ENCODE measurements at regions not wholly inside any gene's neighbourhood (a gene's known extent, or its start where the extent isn't known, plus 50 kb on each side); places are given as distances from the start of the nearest gene placed in this dataset.

GRCh38 chrX:115494161-115494560 lies 66.8 kb upstream of the PLS3 start:
- no peaks in the 10 kb centered on the region for H3K36me3 ChIP-seq (ENCODE audit: low read depth)
- 35 to 38% methylated on average over 3 of the region's 3 CpGs for WGBS, 2 experiments (ENCODE audit: low coverage in 1 of 2, low lambda C conversion rate in 2 of 2, missing lambda C conversion rate in 2 of 2)
- no peak overlapping the region for H3K9ac ChIP-seq
- H3K4me2 ChIP-seq (ENCODE audit: unreplicated experiment) = no peak overlapping the region
- H3K27ac ChIP-seq = no peak overlapping the region
- H3K9me3 ChIP-seq (ENCODE audit: low read depth) = no peaks in the 10 kb centered on the region
- no peak for DNase-seq
- H4K20me1 ChIP-seq (ENCODE audit: insufficient read depth) = no peaks in the 10 kb centered on the region
- H3K27me3 ChIP-seq (replicated peaks; ENCODE audit: insufficient read depth) = no peaks in the 10 kb centered on the region
- in situ Hi-C loops (cut with MboI) = no loop called here
- H3F3A ChIP-seq (ENCODE audit: insufficient read depth) = no peaks in the 10 kb centered on the region
- H3K9me2 ChIP-seq (ENCODE audit: insufficient read depth) = no peaks in the 10 kb centered on the region
- no peak overlapping the region for H2AFZ ChIP-seq
- peaks cover 9% of the 10 kb centered on the region for H3K4me1 ChIP-seq (ENCODE audit: insufficient read depth)
- no peaks in the 10 kb centered on the region for H3K79me2 ChIP-seq (ENCODE audit: insufficient read depth)
- no peak for TF ChIP-seq EZH2phosphoT487 (IDR thresholded peaks at IDR 0.05; ENCODE audit: insufficient read depth, low read depth)
- TF ChIP-seq EZH2 (IDR thresholded peaks at IDR 0.05; ENCODE audit: insufficient read depth, poor library complexity, severe bottlenecking) = no peak
- no peak overlapping the region for H3K4me3 ChIP-seq

GRCh38 chrX:115499112-115499805 lies 61.7 kb upstream of the PLS3 start:
- Histone ChIP-seq H3K36me3 (ENCODE audit: low read depth) (no peaks in the 10 kb centered on the region), H3K4me3 (no peak overlapping the region), H3K27ac (no peak overlapping the region), H3F3A (ENCODE audit: insufficient read depth) (no peaks in the 10 kb centered on the region), H3K4me1 (ENCODE audit: insufficient read depth) (no peaks in the 10 kb centered on the region), H3K4me2 (ENCODE audit: unreplicated experiment) (no peak overlapping the region), H3K79me2 (ENCODE audit: insufficient read depth) (no peaks in the 10 kb centered on the region), H3K27me3 (replicated peaks; ENCODE audit: insufficient read depth) (no peaks in the 10 kb centered on the region), H3K9me2 (ENCODE audit: insufficient read depth) (no peaks in the 10 kb centered on the region), H3K9me3 (ENCODE audit: low read depth) (no peaks in the 10 kb centered on the region), H3K9ac (no peak overlapping the region), H2AFZ (no peak overlapping the region), H4K20me1 (ENCODE audit: insufficient read depth) (no peaks in the 10 kb centered on the region)
- no peak for TF ChIP-seq EZH2phosphoT487 (IDR thresholded peaks at IDR 0.05; ENCODE audit: insufficient read depth, low read depth)
- no peak for TF ChIP-seq EZH2 (IDR thresholded peaks at IDR 0.05; ENCODE audit: insufficient read depth, poor library complexity, severe bottlenecking)
- DNase-seq = no peak
- WGBS, 2 experiments (ENCODE audit: low coverage in 1 of 2, low lambda C conversion rate in 2 of 2, missing lambda C conversion rate in 2 of 2) = 56 to 73% methylated on average over 2 to 3 of the region's 3 CpGs
- in situ Hi-C loops (cut with MboI) = no loop called here

- H3K4me2 ChIP-seq (ENCODE audit: unreplicated experiment) = no peak overlapping the region
- WGBS, 2 experiments (ENCODE audit: low coverage in 1 of 2, low lambda C conversion rate in 2 of 2, missing lambda C conversion rate in 2 of 2) = 38 to 39% methylated on average over 3 of the region's 3 CpGs
- in situ Hi-C loops (cut with MboI) = no loop called here
These were observed 57.9 kb upstream of the PLS3 start for GRCh38 chrX:115503099-115503498.

GRCh38 chrX:115504167-115504566 lies 56.8 kb upstream of the PLS3 start:
- Histone ChIP-seq H3K4me3 (no peak overlapping the region), H4K20me1 (ENCODE audit: insufficient read depth) (no peaks in the 10 kb centered on the region), H3K9me2 (ENCODE audit: insufficient read depth) (no peaks in the 10 kb centered on the region), H3K27me3 (replicated peaks; ENCODE audit: insufficient read depth) (no peaks in the 10 kb centered on the region), H3K9ac (no peak overlapping the region), H3K27ac (no peak overlapping the region), H3K4me2 (ENCODE audit: unreplicated experiment) (no peak overlapping the region), H3K79me2 (ENCODE audit: insufficient read depth) (no peaks in the 10 kb centered on the region), H3F3A (ENCODE audit: insufficient read depth) (no peaks in the 10 kb centered on the region), H3K36me3 (ENCODE audit: low read depth) (no peaks in the 10 kb centered on the region), H2AFZ (no peak overlapping the region), H3K9me3 (ENCODE audit: low read depth) (no peaks in the 10 kb centered on the region), H3K4me1 (ENCODE audit: insufficient read depth) (no peaks in the 10 kb centered on the region)
- TF ChIP-seq EZH2 (IDR thresholded peaks at IDR 0.05; ENCODE audit: insufficient read depth, poor library complexity, severe bottlenecking) (no peak), EZH2phosphoT487 (IDR thresholded peaks at IDR 0.05; ENCODE audit: insufficient read depth, low read depth) (no peak)
- in situ Hi-C loops (cut with MboI) = no loop called here
- no peak for DNase-seq
- WGBS, 2 experiments (ENCODE audit: low coverage in 1 of 2, low lambda C conversion rate in 2 of 2, missing lambda C conversion rate in 2 of 2) = 68 to 73% methylated on average over 3 of the region's 3 CpGs

More at GRCh38 chrX:115503099-115503498, 57.9 kb upstream of the PLS3 start:
- Histone ChIP-seq H3K27ac (no peak overlapping the region), H3F3A (ENCODE audit: insufficient read depth) (no peaks in the 10 kb centered on the region), H2AFZ (no peak overlapping the region), H3K27me3 (replicated peaks; ENCODE audit: insufficient read depth) (no peaks in the 10 kb centered on the region), H3K9me3 (ENCODE audit: low read depth) (no peaks in the 10 kb centered on the region), H3K79me2 (ENCODE audit: insufficient read depth) (no peaks in the 10 kb centered on the region), H3K4me1 (ENCODE audit: insufficient read depth) (no peaks in the 10 kb centered on the region), H3K36me3 (ENCODE audit: low read depth) (no peaks in the 10 kb centered on the region), H3K4me3 (no peak overlapping the region), H3K9ac (no peak overlapping the region), H3K9me2 (ENCODE audit: insufficient read depth) (no peaks in the 10 kb centered on the region), H4K20me1 (ENCODE audit: insufficient read depth) (no peaks in the 10 kb centered on the region)
- TF ChIP-seq EZH2 (IDR thresholded peaks at IDR 0.05; ENCODE audit: insufficient read depth, poor library complexity, severe bottlenecking) = no peak
- TF ChIP-seq EZH2phosphoT487 (IDR thresholded peaks at IDR 0.05; ENCODE audit: insufficient read depth, low read depth) = no peak
- DNase-seq = no peak

Data from GM23248 (cell line).